DND-41 (cell line): ENCODE measurements at regions not wholly inside any gene's neighbourhood (a gene's known extent, or its start where the extent isn't known, plus 50 kb on each side); places are given as distances from the start of the nearest gene placed in this dataset.

Experiments
- ATAC-seq: fragments of 200-7000 bp; cut with Tn5 transposase; 3 replicates; pipeline ENCODE4 v1.9.1; 2021; ENCODE audit warnings: low read depth; ENCODE audit not compliant: insufficient read depth
- DNase-seq: peaks from one replicate; pipeline ENCODE4 v3.0.0-alpha.2; 2020
- H2AFZ ChIP-seq: 2 replicates; pipeline ENCODE4 v1.6.0; 2012; ENCODE audit warnings: low read depth, low read length
- H3K27ac ChIP-seq: 2 replicates; pipeline ENCODE4 v1.5.1; 2012; ENCODE audit warnings: low read length, inconsistent platforms
- H3K27me3 ChIP-seq: fragments of 200-600 bp; sonication (generic); 2 replicates; pipeline ENCODE4 v1.6.0; 2012; ENCODE audit warnings: low read length, mild to moderate bottlenecking, inconsistent platforms; ENCODE audit not compliant: insufficient read depth, poor library complexity
- H3K36me3 ChIP-seq: 2 replicates; pipeline ENCODE4 v1.5.1; 2012; ENCODE audit warnings: low read length, inconsistent platforms; ENCODE audit not compliant: insufficient read depth
- H3K4me1 ChIP-seq: 2 replicates; pipeline ENCODE4 v1.5.1; 2012; ENCODE audit warnings: mild to moderate bottlenecking, low read length; ENCODE audit not compliant: insufficient read depth
- H3K4me2 ChIP-seq: 2 replicates; pipeline ENCODE4 v1.6.0; 2012; ENCODE audit warnings: mild to moderate bottlenecking, moderate library complexity, low read length, inconsistent platforms; ENCODE audit not compliant: insufficient read depth
- H3K4me3 ChIP-seq, 2 experiments: fragments of 200-600 bp in 1 of 2; shearing (Covaris generic) in 1 of 2; 2 replicates each; pipeline ENCODE4 v1.5.1; 2012 to 2016; ENCODE audit warnings: inconsistent platforms in 2 of 2, low read length in 2 of 2, mild to moderate bottlenecking in 2 of 2, low read depth in 1 of 2, moderate library complexity in 1 of 2
- H3K79me2 ChIP-seq: 2 replicates; pipeline ENCODE4 v1.6.0; 2012; ENCODE audit warnings: low read length, inconsistent platforms; ENCODE audit not compliant: insufficient read depth
- H3K9ac ChIP-seq: 2 replicates; pipeline ENCODE4 v1.6.0; 2012; ENCODE audit warnings: low read depth, mild to moderate bottlenecking, inconsistent platforms, low read length, moderate library complexity
- H3K9me3 ChIP-seq: 2 replicates; pipeline ENCODE4 v1.5.1; 2012; ENCODE audit warnings: low read length, moderate library complexity, mild to moderate bottlenecking, inconsistent platforms; ENCODE audit not compliant: insufficient read depth, severe bottlenecking
- H4K20me1 ChIP-seq: 2 replicates; pipeline ENCODE4 v1.6.0; 2012; ENCODE audit warnings: low read length; ENCODE audit not compliant: insufficient read depth
- CTCF ChIP-seq: IDR thresholded peaks from 2 replicates; pipeline ENCODE4 v1.5.1; 2012; ENCODE audit warnings: borderline replicate concordance, low read length, moderate library complexity, mild to moderate bottlenecking; ENCODE audit not compliant: poor library complexity, severe bottlenecking; ENCODE audit errors: extremely low read depth
- EZH2 ChIP-seq: IDR thresholded peaks from 3 replicates; pipeline ENCODE4 v1.6.1; 2012; ENCODE audit warnings: borderline replicate concordance, low read depth, mild to moderate bottlenecking, moderate library complexity, low read length, inconsistent platforms; ENCODE audit not compliant: severe bottlenecking

DNA sequence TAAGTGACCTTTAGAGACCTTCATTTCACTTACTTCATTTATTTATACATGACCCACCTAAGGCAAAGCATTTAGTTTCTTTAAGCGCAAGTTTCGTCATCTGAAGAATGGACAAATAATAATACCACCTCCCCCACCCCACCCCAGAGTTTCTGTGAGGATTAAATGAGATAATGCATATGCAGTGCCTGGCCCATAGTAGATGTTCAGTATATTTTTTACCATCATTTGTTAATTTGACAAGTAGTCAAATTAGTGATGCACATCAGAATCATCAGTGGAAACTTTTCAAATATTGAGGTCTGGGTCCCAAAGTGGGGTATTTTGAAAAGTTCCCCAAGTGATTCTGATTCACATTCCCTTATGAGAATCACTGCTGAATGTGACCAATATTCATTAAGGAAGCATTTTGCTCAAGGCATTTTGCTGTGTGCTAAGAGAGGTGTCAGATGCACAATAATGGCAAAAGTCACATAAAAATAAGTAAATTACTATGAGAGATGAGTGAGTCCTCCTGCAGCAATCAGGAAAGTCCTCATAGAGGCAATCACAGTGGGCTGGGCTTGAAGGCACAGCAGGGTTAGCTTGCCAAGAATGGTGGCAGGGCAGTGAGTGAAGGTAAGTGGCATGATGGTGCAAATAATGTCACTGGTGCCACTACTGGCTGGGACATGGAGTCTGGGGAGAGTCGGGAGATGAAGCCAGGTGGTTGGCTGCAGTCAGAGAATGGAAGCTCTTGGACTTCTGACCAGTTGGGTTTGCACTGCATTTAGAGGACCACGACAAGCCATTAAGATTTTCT lies 244.1 kb downstream of the PTEN start:
- H3K4me2 ChIP-seq = no peak overlapping the region

DNA sequence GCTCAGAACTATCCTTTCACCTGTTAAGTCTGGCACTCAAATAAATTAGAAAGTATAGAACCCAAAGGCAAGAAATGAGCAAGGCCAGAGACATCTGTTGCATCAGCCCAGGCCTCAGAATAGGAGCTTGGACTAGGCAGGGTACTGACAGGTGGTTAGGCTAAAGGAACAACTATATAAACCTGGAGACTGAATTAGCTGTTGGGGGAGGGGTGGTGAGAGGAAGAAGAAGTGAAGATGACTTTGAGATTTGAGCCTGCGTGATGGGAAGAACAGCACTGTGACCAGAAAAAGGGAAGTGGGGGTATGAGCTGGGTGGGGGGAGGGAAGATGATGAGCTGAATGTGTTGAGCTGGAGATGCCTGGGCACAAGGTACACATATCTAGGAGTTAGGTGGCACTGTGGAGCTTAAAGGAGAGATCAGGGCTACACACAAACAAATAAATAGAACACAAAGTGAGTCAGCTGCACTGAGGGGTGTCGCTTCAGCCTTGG lies 244.7 kb downstream of the PTEN start:
- peak; percentile 83 for ATAC-seq
- peak overlapping the region; percentile 7; the same call in 1 of the 2 replicates for H3K9ac ChIP-seq
- peak; percentile 79 for DNase-seq
- no peaks in the 10 kb centered on the region for H4K20me1 ChIP-seq
- H3K79me2 ChIP-seq = no peaks in the 10 kb centered on the region
- H3K4me1 ChIP-seq = peaks cover 31% of the 10 kb centered on the region
- peak overlapping the region; percentile 70 for H3K27ac ChIP-seq
- no peak overlapping the region for H3K4me3 ChIP-seq
- TF ChIP-seq EZH2 = no peak
- peak; percentile 70 for TF ChIP-seq CTCF
- H3K4me2 ChIP-seq = no peak overlapping the region
- H3K27me3 ChIP-seq = no peaks in the 10 kb centered on the region
- no peaks in the 10 kb centered on the region for H3K36me3 ChIP-seq
- H3K9me3 ChIP-seq = no peaks in the 10 kb centered on the region
- H2AFZ ChIP-seq = peak overlapping the region; percentile 15

More for the DNA sequence above, 244.1 kb downstream of the PTEN start:
- TF ChIP-seq EZH2 = no peak
- TF ChIP-seq CTCF = no peak
- Histone ChIP-seq H3K9me3 (no peaks in the 10 kb centered on the region), H3K9ac (peak overlapping the region; percentile 7; the same call in 1 of the 2 replicates), H3K79me2 (no peaks in the 10 kb centered on the region), H4K20me1 (no peaks in the 10 kb centered on the region), H3K4me1 (peaks cover 25% of the 10 kb centered on the region), H3K36me3 (no peaks in the 10 kb centered on the region), H3K4me3 (no peak overlapping the region), H2AFZ (peak overlapping the region; percentile 15), H3K27me3 (no peaks in the 10 kb centered on the region), H3K27ac (peak overlapping the region; percentile 70)
- DNase-seq = no peak
- peak; percentile 30 for ATAC-seq

GRCh38 chr10:88110355-88110754 lies 246.9 kb downstream of the PTEN start:
- Histone ChIP-seq H3K36me3 (no peaks in the 10 kb centered on the region), H3K4me3 (no peak overlapping the region), H3K79me2 (no peaks in the 10 kb centered on the region), H4K20me1 (no peaks in the 10 kb centered on the region), H3K27me3 (no peaks in the 10 kb centered on the region), H3K4me2 (no peak overlapping the region), H3K27ac (no peak overlapping the region), H2AFZ (no peak overlapping the region), H3K9me3 (no peaks in the 10 kb centered on the region), H3K4me1 (peaks cover 51% of the 10 kb centered on the region), H3K9ac (no peak overlapping the region)
- TF ChIP-seq EZH2 (no peak), CTCF (no peak)
- DNase-seq = no peak
- no peak for ATAC-seq
